ENCODE measurements at regions not wholly inside any gene's neighbourhood (a gene's known extent, or its start where the extent isn't known, plus 50 kb on each side); places are given as distances from the start of the nearest gene placed in this dataset.

- DNase-seq (ENCODE audit: low spot score in 2 of 2) = no peak
- no peak for TF ChIP-seq CTCF (IDR thresholded peaks at IDR 0.05)
- no peaks in the 10 kb centered on the region for H3K9me3 ChIP-seq
- no peaks in the 10 kb centered on the region for H3K27me3 ChIP-seq
- no peak overlapping the region for H3K4me3 ChIP-seq
- no peaks in the 10 kb centered on the region for H3K4me1 ChIP-seq
- no peak overlapping the region for H3K27ac ChIP-seq
- H3K36me3 ChIP-seq = no peaks in the 10 kb centered on the region
- intact Hi-C loops (cut with DNase I) = no loop called here
Measured at GRCh38 chr13:90091611-90092010, 1255.9 kb upstream of the MIR17HG start.

- DNase-seq (ENCODE audit: low spot score in 2 of 2) = no peak
- no peaks in the 10 kb centered on the region for H3K27me3 ChIP-seq
- intact Hi-C loops (cut with DNase I) = no loop called here
- H3K27ac ChIP-seq = no peak overlapping the region
- no peak for TF ChIP-seq CTCF (IDR thresholded peaks at IDR 0.05)
- no peaks in the 10 kb centered on the region for H3K9me3 ChIP-seq
- H3K4me3 ChIP-seq = no peak overlapping the region
- H3K36me3 ChIP-seq = no peaks in the 10 kb centered on the region
- H3K4me1 ChIP-seq = no peaks in the 10 kb centered on the region
Measured at GRCh38 chr13:90094357-90094756, 1253.1 kb upstream of the MIR17HG start.

- TF ChIP-seq CTCF (IDR thresholded peaks at IDR 0.05) = no peak
- intact Hi-C loops (cut with DNase I) = no loop called here
- H3K9me3 ChIP-seq = no peaks in the 10 kb centered on the region
Measured at GRCh38 chr13:90098577-90098976, 1248.9 kb upstream of the MIR17HG start.

GRCh38 chr13:90099847-90100246 lies 1247.6 kb upstream of the MIR17HG start:
- intact Hi-C loops (cut with DNase I) = no loop called here
- TF ChIP-seq CTCF (IDR thresholded peaks at IDR 0.05) = no peak
- DNase-seq (ENCODE audit: low spot score in 2 of 2) = no peak

More at GRCh38 chr13:90098577-90098976, 1248.9 kb upstream of the MIR17HG start:
- Histone ChIP-seq H3K4me3 (no peak overlapping the region), H3K27ac (no peak overlapping the region), H3K36me3 (no peaks in the 10 kb centered on the region), H3K4me1 (no peaks in the 10 kb centered on the region), H3K27me3 (no peaks in the 10 kb centered on the region)
- no peak for DNase-seq (ENCODE audit: low spot score in 2 of 2)

GRCh38 chr13:90103099-90103784 lies 1244.2 kb upstream of the MIR17HG start:
- Histone ChIP-seq H3K27ac (no peak overlapping the region), H3K4me3 (no peak overlapping the region), H3K36me3 (no peaks in the 10 kb centered on the region), H3K4me1 (no peaks in the 10 kb centered on the region), H3K27me3 (no peaks in the 10 kb centered on the region), H3K9me3 (no peaks in the 10 kb centered on the region)
- no peak for TF ChIP-seq CTCF (IDR thresholded peaks at IDR 0.05)
- no peak for DNase-seq (ENCODE audit: low spot score in 2 of 2)
- intact Hi-C loops (cut with DNase I) = no loop called here

More at GRCh38 chr13:90099847-90100246, 1247.6 kb upstream of the MIR17HG start:
- no peaks in the 10 kb centered on the region for H3K9me3 ChIP-seq
- no peaks in the 10 kb centered on the region for H3K36me3 ChIP-seq
- no peak overlapping the region for H3K27ac ChIP-seq
- no peaks in the 10 kb centered on the region for H3K4me1 ChIP-seq
- no peak overlapping the region for H3K4me3 ChIP-seq
- no peaks in the 10 kb centered on the region for H3K27me3 ChIP-seq

GRCh38 chr13:90104764-90105163 lies 1242.7 kb upstream of the MIR17HG start:
- H3K27ac ChIP-seq = no peak overlapping the region
- no peaks in the 10 kb centered on the region for H3K36me3 ChIP-seq
- no peaks in the 10 kb centered on the region for H3K27me3 ChIP-seq
- no peaks in the 10 kb centered on the region for H3K4me1 ChIP-seq
- H3K4me3 ChIP-seq = no peak overlapping the region
- no peak for DNase-seq (ENCODE audit: low spot score in 2 of 2)
- intact Hi-C loops (cut with DNase I) = no loop called here
- H3K9me3 ChIP-seq = no peaks in the 10 kb centered on the region
- no peak for TF ChIP-seq CTCF (IDR thresholded peaks at IDR 0.05)
